ENCODE measurements at regions not wholly inside any gene's neighbourhood (a gene's known extent, or its start where the extent isn't known, plus 50 kb on each side); places are given as distances from the start of the nearest gene placed in this dataset.
A peak's percentile ranks its signal among the peaks of the same experiment; 100 is the strongest.

GRCh38 chr4:72701987-72702819, 133.2 kb upstream of the ADAMTS3 start:
- TF ChIP-seq EZH2 (IDR thresholded peaks at IDR 0.05; ENCODE audit: low read depth) (no peak), CTCF (conservative IDR thresholded peaks at IDR 0.05) (peak; percentile 65)
